ENCODE measurements at regions not wholly inside any gene's neighbourhood (a gene's known extent, or its start where the extent isn't known, plus 50 kb on each side); places are given as distances from the start of the nearest gene placed in this dataset.

GRCh38 chr3:18883571-18883970 lies 264.7 kb upstream of the KCNH8 start:
- no peak for DNase-seq (ENCODE audit: low spot score)

DNA sequence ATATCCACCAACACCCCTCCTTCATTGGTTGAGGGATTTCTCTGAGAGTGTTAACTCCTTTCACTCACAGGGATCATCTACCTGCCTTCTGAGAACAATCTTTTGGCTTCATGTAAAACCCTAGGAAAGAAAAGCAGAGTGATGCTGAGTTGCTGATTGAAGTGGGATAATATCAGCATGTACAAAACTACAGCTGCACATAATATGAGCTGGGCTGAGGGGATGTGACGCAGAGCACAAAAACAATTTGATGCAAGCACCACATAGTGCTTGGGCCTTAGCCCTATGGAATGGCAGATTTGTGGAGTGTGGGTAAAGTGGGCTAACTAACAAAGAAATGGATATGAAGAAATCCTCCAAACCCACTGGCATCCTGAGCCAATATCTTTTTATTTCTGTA lies 267.6 kb upstream of the KCNH8 start:
- no peak for DNase-seq (ENCODE audit: low spot score)

- DNase-seq (ENCODE audit: low spot score): no peak
Measured at GRCh38 chr3:18872466-18872865, 275.8 kb upstream of the KCNH8 start.

- no peak for DNase-seq (ENCODE audit: low spot score)
Measured at GRCh38 chr3:18870642-18871041, 277.7 kb upstream of the KCNH8 start.

GRCh38 chr3:18870074-18870640 lies 278.2 kb upstream of the KCNH8 start:
- no peak for DNase-seq (ENCODE audit: low spot score)

- DNase-seq (ENCODE audit: low spot score): no peak
Measured at GRCh38 chr3:18868911-18869689, 279.2 kb upstream of the KCNH8 start.

DNA sequence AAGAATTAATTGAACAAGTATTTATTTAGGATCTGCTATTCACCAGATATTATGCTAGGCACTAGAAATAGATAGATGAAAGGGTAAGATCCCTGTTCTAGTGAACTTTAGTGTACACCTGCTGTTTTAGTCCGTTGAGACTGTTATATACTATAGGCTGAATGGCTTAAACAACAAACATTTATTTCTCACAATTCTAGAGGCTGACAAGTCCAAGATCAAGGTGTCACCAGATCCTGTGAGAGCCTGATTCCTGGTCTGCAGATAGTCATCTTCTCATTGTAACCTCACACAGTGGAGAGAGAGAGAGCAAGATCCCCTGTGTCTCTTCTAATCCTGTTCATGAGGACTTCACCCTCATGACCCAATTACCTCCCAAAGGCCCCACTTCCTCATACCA lies 281.4 kb upstream of the KCNH8 start:
- no peak for DNase-seq (ENCODE audit: low spot score)

DNA sequence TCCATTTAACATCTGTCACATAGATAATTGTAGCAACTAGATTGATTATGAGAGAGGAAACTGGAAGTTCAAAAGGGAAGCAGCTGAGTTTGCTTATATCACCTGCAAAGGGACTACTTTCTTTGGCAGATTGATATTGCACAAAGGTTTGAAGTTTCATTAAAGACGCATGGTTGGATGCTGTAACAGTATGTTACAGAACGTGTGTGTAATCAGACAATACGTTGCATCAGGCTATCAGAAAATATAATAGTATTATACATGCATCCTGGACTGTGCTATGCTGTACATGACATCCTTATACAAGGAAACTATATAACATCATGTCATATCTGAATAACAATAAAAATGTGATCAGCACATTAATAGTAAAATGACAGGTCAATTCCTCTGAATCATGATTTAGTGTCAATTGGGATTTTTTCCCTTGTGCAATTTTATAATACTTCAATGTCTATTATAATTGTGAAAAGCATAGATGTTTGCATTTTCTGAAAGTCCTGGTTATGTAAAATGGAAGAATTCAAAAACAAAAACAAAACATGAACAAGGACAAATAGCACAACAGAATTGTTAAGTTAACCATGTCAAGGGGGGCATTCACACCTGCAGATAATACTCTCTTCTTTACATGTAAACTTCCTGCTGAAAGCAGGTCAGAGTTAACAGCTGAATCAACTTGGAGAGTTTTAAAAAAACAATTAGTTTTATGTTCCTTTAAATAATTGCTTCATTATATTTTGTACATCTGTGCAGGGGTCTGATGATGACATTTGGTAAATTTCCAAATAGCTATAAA lies 283.2 kb upstream of the KCNH8 start:
- DNase-seq (ENCODE audit: low spot score): no peak

GRCh38 chr3:18862077-18862476 lies 286.2 kb upstream of the KCNH8 start:
- DNase-seq (ENCODE audit: low spot score): no peak

DNA sequence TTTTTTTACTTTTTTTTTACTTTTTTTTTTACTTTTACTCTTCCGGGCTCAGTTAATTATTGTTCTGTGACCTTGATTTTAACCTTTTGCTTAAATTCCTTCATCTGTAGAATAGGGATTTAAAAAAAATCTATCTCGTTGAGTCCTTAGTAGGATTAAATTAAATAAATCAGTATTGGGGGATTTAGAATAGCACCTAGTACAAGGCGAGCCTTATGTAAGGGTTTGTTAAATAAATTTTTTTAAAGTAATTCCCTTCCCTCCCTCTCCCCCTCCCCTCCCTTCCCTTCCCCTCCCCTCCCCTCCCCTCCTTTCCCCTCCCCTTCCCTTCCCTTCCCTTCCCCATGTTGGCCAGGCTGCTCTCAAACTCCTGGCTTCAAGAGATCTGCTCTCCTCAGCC lies 287.2 kb upstream of the KCNH8 start:
- no peak for DNase-seq (ENCODE audit: low spot score)

DNA sequence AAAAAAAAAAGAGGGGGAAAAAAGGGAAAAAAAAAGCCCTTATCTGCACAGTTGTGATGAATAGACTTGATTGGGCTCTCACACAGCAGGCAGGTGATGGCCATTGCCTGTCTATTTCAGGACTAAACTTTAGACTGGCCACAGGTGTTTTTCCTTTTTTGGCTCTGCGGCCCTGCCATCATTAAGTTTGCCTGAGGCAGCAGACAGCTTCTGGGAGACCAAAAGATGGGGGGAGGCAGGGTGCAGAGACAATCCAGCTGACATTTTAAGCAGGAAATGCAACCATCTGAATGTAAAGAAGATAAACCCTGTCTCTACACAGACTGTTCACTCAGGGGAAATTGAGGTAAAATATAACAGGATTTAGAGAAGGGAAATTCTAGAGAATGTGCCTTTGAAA lies 295.0 kb upstream of the KCNH8 start:
- no peak for DNase-seq (ENCODE audit: low spot score)

GRCh38 chr3:18847583-18848197 lies 300.6 kb upstream of the KCNH8 start:
- no peak for DNase-seq (ENCODE audit: low spot score)

DNA sequence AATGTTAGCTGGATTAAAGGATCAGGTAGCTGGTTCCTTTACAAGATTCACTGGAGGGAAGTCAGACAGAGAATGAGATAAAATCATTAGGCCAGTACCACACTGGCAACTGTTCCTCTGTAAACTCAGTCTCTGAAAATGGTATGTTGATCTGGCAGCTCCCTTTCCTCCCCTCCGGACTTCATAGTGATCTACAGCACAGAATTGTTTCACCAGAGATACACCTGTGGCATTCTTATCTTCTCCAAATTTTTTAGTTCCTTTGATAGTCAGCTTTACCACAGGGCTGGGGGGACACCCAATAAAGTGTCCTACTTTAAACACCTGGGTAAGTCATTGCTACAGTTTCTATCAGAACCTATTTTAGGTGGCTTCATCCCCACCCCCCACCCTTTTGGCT lies 304.3 kb upstream of the KCNH8 start:
- no peak for DNase-seq (ENCODE audit: low spot score)

DNA sequence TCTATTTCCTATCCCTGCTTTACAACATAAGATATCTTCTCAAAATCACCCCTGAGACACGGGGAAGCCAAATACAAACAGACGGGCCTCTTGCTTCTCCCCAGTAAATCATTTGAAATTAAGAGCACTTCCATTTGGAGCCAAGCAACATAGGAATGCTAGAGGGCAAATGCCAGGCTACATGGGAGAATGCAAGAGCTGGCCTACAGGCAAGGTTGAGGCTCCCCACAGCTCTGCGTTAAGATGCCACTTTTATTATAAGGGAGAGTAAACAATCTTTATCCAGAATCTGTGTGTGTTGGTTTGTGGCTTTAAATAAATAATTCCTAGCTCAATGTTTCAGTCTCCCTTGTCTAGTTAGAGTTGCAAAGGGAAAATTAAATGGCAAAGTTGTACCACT lies 305.1 kb upstream of the KCNH8 start:
- no peak for DNase-seq (ENCODE audit: low spot score)

GRCh38 chr3:18841422-18842343 lies 306.6 kb upstream of the KCNH8 start:
- no peak for DNase-seq (ENCODE audit: low spot score)

- no peak for DNase-seq (ENCODE audit: low spot score)
Measured at GRCh38 chr3:18840535-18841137, 307.7 kb upstream of the KCNH8 start.

DNA sequence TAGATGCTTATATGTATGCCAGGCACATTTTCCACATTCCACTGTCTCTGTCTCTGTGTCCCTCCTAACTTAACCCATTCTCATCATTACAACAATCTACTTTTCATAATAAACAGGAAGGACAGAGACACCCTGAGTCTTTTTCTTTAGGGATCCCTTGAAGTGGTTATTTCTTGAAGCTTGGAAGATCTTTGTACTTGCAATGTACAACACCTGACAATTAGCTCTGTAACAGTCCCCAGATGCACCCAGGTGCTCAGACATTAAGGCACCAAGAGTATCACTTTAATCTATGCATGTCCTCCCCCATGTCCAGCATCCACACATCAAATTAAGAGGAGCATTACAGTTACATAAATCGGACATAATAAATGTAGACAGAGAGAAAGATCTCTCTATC lies 309.6 kb upstream of the KCNH8 start:
- no peak for DNase-seq (ENCODE audit: low spot score)

DNA sequence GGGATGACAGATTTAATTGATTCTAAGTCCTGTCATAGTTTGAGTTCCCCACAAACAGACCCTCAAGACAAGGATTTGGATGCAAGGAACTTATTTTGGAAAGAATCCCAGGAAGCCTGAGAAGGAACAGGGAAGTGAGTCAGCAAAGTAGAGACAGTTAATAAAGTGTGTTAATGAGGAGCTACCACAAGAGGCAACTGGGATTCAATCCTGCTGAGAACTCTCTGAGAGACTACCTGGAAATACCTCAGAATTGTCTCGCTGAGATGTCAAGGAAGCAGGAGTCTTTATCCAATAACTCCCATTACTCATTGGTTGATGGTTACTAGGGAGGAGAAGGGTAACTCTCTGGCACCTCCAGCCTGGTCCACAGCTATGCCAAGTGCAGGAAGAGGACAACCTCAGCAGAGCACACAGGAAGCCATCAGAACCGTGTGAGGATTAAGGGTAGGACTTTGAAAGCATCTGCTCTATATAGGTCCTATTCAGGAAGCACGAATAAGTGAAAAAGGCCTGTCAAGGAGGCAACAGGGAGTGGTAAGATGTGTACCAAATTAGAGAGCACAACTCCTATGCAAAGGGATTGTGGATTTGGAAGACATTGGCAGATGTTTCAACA lies 311.1 kb upstream of the KCNH8 start:
- DNase-seq (ENCODE audit: low spot score): no peak

GRCh38 chr3:18835021-18835420 lies 313.3 kb upstream of the KCNH8 start:
- no peak for DNase-seq (ENCODE audit: low spot score)

DNA sequence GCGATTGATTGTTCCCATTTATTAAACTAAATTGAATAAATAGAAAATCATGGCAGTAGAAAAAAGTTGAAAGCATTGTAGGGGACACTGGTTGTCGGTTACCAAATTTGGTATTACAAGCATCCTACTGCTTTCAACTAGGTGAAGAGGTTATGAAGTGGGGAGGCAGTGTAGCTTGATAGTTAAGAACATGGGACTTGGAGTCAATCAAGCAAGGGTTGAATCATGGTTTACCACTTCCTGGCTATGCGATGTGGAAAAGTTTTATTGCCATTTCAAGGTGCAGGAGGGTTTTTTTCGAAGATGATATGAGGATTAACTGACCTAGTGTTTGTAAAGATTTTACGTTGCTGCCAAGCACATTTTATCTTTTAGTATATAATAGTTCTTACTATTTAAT lies 318.2 kb upstream of the KCNH8 start:
- DNase-seq (ENCODE audit: low spot score): no peak

- no peak for DNase-seq (ENCODE audit: low spot score)
Measured at GRCh38 chr3:18828637-18829036, 319.7 kb upstream of the KCNH8 start.

Measured in ureter (tissue), 1 donor.